Neural cell (in vitro differentiated cells): ENCODE measurements at regions not wholly inside any gene's neighbourhood (a gene's known extent, or its start where the extent isn't known, plus 50 kb on each side); places are given as distances from the start of the nearest gene placed in this dataset.

Source experiments
- H2AFZ ChIP-seq: fragments of 200-600, 300-800 bp; sonication (generic), shearing (Covaris generic); 2 replicates; pipeline ENCODE4 v1.6.0; 2014; ENCODE audit warnings: low read depth, mild to moderate bottlenecking, antibody characterized with exemption, low read length, moderate library complexity
- H3F3A ChIP-seq: fragments of 200-600 bp; shearing (Covaris generic); 2 replicates; pipeline ENCODE4 v1.6.1; 2016; ENCODE audit warnings: mild to moderate bottlenecking, moderate library complexity, mixed read lengths, antibody characterized with exemption, low read length; ENCODE audit not compliant: insufficient read depth, poor library complexity, severe bottlenecking
- H3K27ac ChIP-seq: fragments of 200-600, 300-800 bp; sonication (generic), shearing (Covaris generic); 2 replicates; pipeline ENCODE4 v1.5.1; 2014; ENCODE audit warnings: mild to moderate bottlenecking, low read length, moderate library complexity
- H3K27me3 ChIP-seq: fragments of 300-800, 200-600 bp; sonication (generic), shearing (Covaris generic); 2 replicates; pipeline ENCODE4 v1.6.0; 2014; ENCODE audit warnings: mild to moderate bottlenecking, low read depth, low read length, moderate library complexity; ENCODE audit not compliant: insufficient read depth
- H3K36me3 ChIP-seq: fragments of 300-800, 200-600 bp; sonication (generic), shearing (Covaris generic); 2 replicates; pipeline ENCODE4 v1.5.1; 2014; ENCODE audit warnings: mild to moderate bottlenecking, antibody characterized with exemption, low read length, moderate library complexity; ENCODE audit not compliant: insufficient read depth
- H3K4me2 ChIP-seq: fragments of 300-800, 200-600 bp; sonication (generic), shearing (Covaris generic); 2 replicates; pipeline ENCODE4 v1.6.0; 2014; ENCODE audit warnings: mild to moderate bottlenecking, low read length
- H3K4me3 ChIP-seq: fragments of 300-800, 200-600 bp; sonication (generic), shearing (Covaris generic); 2 replicates; pipeline ENCODE4 v1.5.1; 2014; ENCODE audit warnings: mild to moderate bottlenecking, low read length, moderate library complexity
- H3K79me2 ChIP-seq: fragments of 200-600 bp; shearing (Covaris generic); replicated peaks from 2 replicates; pipeline ENCODE4 v1.6.0; 2014; ENCODE audit warnings: mild to moderate bottlenecking, low read length, moderate library complexity; ENCODE audit not compliant: insufficient read depth
- H3K9ac ChIP-seq: fragments of 300-800, 200-600 bp; sonication (generic), shearing (Covaris generic); 2 replicates; pipeline ENCODE4 v1.6.1; 2016; ENCODE audit warnings: mild to moderate bottlenecking, low read length, mixed read lengths
- H3K9me2 ChIP-seq: fragments of 200-600 bp; shearing (Covaris generic); 2 replicates; pipeline ENCODE4 v1.6.1; 2016; ENCODE audit warnings: mild to moderate bottlenecking, low read length, mixed read lengths; ENCODE audit not compliant: insufficient read depth
- H3K9me3 ChIP-seq: fragments of 200-600, 300-800 bp; sonication (generic), shearing (Covaris generic); 2 replicates; pipeline ENCODE4 v1.6.1; 2016; ENCODE audit warnings: mild to moderate bottlenecking, mixed run types, low read length, moderate library complexity, mixed read lengths
- H4K20me1 ChIP-seq: fragments of 200-600 bp; shearing (Covaris generic); 2 replicates; pipeline ENCODE4 v1.6.1; 2016; ENCODE audit warnings: mild to moderate bottlenecking, mixed run types; ENCODE audit not compliant: insufficient read depth
- CTCF ChIP-seq: fragments of 450-650 bp; IDR thresholded peaks from 2 replicates; pipeline ENCODE4 v1.5.1; 2014; ENCODE audit warnings: antibody characterized with exemption, mild to moderate bottlenecking, moderate library complexity; ENCODE audit not compliant: poor library complexity, severe bottlenecking
- EP300 ChIP-seq: fragments of 450-650 bp; conservative IDR thresholded peaks from 2 replicates; pipeline ENCODE4 v1.6.1; 2014; ENCODE audit warnings: antibody characterized with exemption, mild to moderate bottlenecking, moderate library complexity; ENCODE audit not compliant: poor library complexity, severe bottlenecking
- EZH2 ChIP-seq: fragments of 200-600, 300-800 bp; shearing (Covaris generic), sonication (generic); IDR thresholded peaks from 2 replicates; pipeline ENCODE4 v1.6.1; 2014; ENCODE audit warnings: antibody characterized with exemption, low read length, borderline replicate concordance, mild to moderate bottlenecking; ENCODE audit not compliant: insufficient read depth, poor library complexity, severe bottlenecking
- POLR2AphosphoS5 ChIP-seq: IDR thresholded peaks from 2 replicates; pipeline ENCODE4 v1.6.1; 2012
- RAD21 ChIP-seq: fragments of 450-650 bp; conservative IDR thresholded peaks from 2 replicates; pipeline ENCODE4 v1.6.1; 2014; ENCODE audit warnings: antibody characterized with exemption, mild to moderate bottlenecking, moderate library complexity
- SMC3 ChIP-seq: fragments of 450-650 bp; conservative IDR thresholded peaks from 2 replicates; pipeline ENCODE4 v1.6.1; 2014; ENCODE audit warnings: antibody characterized with exemption, mild to moderate bottlenecking, moderate library complexity; ENCODE audit not compliant: poor library complexity
- TAF1 ChIP-seq: IDR thresholded peaks from 2 replicates; pipeline ENCODE4 v1.6.1; 2012; ENCODE audit warnings: low read depth
- TF ChIP-seq, protein P1 (sequence below): IDR thresholded peaks from 2 replicates; pipeline ENCODE4 v1.6.1; 2012; ENCODE audit warnings: borderline replicate concordance

DNA sequence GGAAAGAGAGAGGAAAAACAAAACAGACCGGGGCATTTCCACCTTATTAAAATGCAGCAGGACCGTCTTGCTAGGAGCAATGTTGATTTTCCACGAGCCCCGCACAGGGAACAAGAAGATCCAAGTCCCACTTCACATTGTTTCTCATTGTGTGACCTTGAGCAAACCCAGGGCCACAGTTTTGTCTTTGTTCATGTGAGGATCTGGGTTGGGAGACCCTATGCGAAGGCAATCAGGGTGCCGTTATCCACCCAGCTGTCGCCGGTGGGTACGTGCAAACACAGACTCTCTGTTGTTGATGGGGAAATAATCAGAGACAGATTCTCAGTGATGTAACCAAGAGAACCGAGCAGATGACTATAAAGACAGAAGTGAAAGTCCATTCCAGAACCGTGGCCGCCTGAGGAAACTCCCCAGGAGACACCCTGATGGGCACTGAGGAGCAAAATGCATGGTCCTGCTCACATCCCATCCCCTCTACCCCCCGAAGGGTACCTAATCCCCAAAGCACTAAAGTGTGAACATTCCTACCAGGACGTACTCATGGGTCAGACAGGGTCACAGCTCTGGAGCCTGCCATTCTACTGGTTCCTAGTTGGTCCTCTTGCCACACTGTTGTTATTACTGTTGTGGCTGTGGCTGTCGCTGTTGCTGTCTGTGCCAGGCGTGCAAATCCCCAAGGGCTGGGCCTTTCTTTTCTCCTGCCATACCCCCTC lies 102.7 kb upstream of the RBPJ start:
- no peak overlapping the region for H3K27ac ChIP-seq
- no peaks in the 10 kb centered on the region for H3K9me2 ChIP-seq
- no peak overlapping the region for H2AFZ ChIP-seq
- H3K79me2 ChIP-seq: no peaks in the 10 kb centered on the region
- no peak overlapping the region for H3K4me2 ChIP-seq
- H3K4me3 ChIP-seq: no peak overlapping the region
- H3F3A ChIP-seq: no peaks in the 10 kb centered on the region
- no peak overlapping the region for H3K9ac ChIP-seq
- no peaks in the 10 kb centered on the region for H4K20me1 ChIP-seq
- H3K36me3 ChIP-seq: no peaks in the 10 kb centered on the region
- TF ChIP-seq SMC3: no peak
- no peak for TF ChIP-seq EZH2
- no peaks in the 10 kb centered on the region for H3K9me3 ChIP-seq
- H3K27me3 ChIP-seq: no peaks in the 10 kb centered on the region

DNA sequence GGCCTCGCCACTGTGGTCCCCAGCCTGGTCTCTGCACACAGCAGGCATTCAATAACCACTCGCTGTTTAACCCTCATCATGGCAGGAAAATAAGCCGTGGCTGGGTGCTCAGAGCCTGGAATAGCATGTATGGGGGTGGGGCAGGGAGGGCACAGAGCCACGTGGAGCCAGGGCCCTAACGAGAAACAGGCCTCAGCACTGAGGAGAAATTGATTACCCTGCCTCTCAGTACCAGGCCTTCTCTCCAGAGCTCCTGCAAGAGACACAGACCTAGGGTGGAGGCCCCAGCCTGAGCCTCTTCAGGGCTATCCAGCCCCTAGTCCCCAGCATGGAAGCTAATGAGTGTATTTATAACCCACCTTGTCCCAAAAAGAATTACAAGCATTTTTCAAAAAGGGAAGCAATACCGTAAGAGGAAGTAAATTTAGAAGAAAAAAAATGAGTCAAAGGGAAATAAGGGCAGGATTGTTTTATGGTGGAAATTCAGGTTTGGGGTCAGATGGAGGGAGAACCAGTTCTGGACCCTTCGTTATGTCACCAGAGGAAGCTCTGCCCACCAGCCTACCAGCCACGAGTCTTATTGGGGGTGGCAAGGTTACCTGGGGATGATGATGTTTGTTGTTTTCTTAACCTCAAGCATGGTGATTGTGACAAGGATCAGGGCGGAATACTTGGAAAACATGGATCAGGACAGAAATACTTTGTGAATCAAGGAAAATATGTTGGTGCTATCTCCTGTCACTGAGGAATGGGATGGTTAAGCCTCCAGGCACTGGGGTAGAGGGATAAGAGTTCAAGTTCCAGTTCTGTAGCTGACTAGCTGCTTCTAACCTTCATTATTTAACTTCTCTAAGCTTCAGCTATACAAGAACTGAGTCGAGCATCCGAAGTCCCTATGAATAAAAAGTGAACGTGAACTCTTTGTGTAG lies 101.9 kb upstream of the RBPJ start:
- Histone ChIP-seq H3F3A (no peaks in the 10 kb centered on the region), H3K9ac (no peak overlapping the region), H4K20me1 (no peaks in the 10 kb centered on the region), H3K9me2 (no peaks in the 10 kb centered on the region), H3K4me3 (no peak overlapping the region), H2AFZ (no peak overlapping the region), H3K4me2 (no peak overlapping the region), H3K27ac (no peak overlapping the region), H3K79me2 (no peaks in the 10 kb centered on the region), H3K27me3 (no peaks in the 10 kb centered on the region), H3K36me3 (no peaks in the 10 kb centered on the region), H3K9me3 (no peaks in the 10 kb centered on the region)
- no peak for TF ChIP-seq EZH2
- no peak for TF ChIP-seq POLR2AphosphoS5

GRCh38 chr4:26220696-26221095 lies 100.1 kb upstream of the RBPJ start:
- H3K27me3 ChIP-seq: no peaks in the 10 kb centered on the region
- TF ChIP-seq, protein P1, sequence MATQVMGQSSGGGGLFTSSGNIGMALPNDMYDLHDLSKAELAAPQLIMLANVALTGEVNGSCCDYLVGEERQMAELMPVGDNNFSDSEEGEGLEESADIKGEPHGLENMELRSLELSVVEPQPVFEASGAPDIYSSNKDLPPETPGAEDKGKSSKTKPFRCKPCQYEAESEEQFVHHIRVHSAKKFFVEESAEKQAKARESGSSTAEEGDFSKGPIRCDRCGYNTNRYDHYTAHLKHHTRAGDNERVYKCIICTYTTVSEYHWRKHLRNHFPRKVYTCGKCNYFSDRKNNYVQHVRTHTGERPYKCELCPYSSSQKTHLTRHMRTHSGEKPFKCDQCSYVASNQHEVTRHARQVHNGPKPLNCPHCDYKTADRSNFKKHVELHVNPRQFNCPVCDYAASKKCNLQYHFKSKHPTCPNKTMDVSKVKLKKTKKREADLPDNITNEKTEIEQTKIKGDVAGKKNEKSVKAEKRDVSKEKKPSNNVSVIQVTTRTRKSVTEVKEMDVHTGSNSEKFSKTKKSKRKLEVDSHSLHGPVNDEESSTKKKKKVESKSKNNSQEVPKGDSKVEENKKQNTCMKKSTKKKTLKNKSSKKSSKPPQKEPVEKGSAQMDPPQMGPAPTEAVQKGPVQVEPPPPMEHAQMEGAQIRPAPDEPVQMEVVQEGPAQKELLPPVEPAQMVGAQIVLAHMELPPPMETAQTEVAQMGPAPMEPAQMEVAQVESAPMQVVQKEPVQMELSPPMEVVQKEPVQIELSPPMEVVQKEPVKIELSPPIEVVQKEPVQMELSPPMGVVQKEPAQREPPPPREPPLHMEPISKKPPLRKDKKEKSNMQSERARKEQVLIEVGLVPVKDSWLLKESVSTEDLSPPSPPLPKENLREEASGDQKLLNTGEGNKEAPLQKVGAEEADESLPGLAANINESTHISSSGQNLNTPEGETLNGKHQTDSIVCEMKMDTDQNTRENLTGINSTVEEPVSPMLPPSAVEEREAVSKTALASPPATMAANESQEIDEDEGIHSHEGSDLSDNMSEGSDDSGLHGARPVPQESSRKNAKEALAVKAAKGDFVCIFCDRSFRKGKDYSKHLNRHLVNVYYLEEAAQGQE: no peak
- TF ChIP-seq RAD21 (no peak), POLR2AphosphoS5 (no peak), SMC3 (no peak), CTCF (no peak), EP300 (no peak), TAF1 (no peak), EZH2 (no peak)
- no peaks in the 10 kb centered on the region for H3K9me3 ChIP-seq
- H3K36me3 ChIP-seq: no peaks in the 10 kb centered on the region
- no peaks in the 10 kb centered on the region for H3K79me2 ChIP-seq
- no peak overlapping the region for H3K4me2 ChIP-seq
- no peak overlapping the region for H3K27ac ChIP-seq
- H2AFZ ChIP-seq: no peak overlapping the region
- no peak overlapping the region for H3K4me3 ChIP-seq
- H3K9me2 ChIP-seq: no peaks in the 10 kb centered on the region
- no peak overlapping the region for H3K9ac ChIP-seq
- no peaks in the 10 kb centered on the region for H4K20me1 ChIP-seq
- no peaks in the 10 kb centered on the region for H3F3A ChIP-seq
